SU-DHL-6 (cell line): ENCODE measurements at regions not wholly inside any gene's neighbourhood (a gene's known extent, or its start where the extent isn't known, plus 50 kb on each side); places are given as distances from the start of the nearest gene placed in this dataset.

Source experiments
- H2AFZ ChIP-seq: fragments of 200-600 bp; sonication (generic); 2 replicates; pipeline ENCODE4 v1.6.1; 2014; ENCODE audit warnings: low read depth, mild to moderate bottlenecking, moderate library complexity, mixed read lengths, antibody characterized with exemption, low read length; ENCODE audit not compliant: severe bottlenecking
- H3F3A ChIP-seq: fragments of 200-600 bp; shearing (Covaris generic); 2 replicates; pipeline ENCODE4 v1.6.0; 2016; ENCODE audit warnings: antibody characterized with exemption, mild to moderate bottlenecking; ENCODE audit not compliant: insufficient read depth
- H3K27ac ChIP-seq: fragments of 200-600 bp; sonication (generic); 2 replicates; pipeline ENCODE4 v1.5.1; 2016; ENCODE audit warnings: low read depth, mild to moderate bottlenecking, low read length, moderate library complexity, mixed read lengths
- H3K27me3 ChIP-seq: fragments of 200-600 bp; sonication (generic), shearing (Covaris generic); 2 replicates; pipeline ENCODE4 v1.6.0; 2014; ENCODE audit warnings: mild to moderate bottlenecking, low read length
- H3K36me3 ChIP-seq: fragments of 200-600 bp; sonication (generic); 2 replicates; pipeline ENCODE4 v1.6.1; 2014; ENCODE audit warnings: mild to moderate bottlenecking, low read length, mixed read lengths
- H3K4me2 ChIP-seq: fragments of 300-600, 200-600 bp; shearing (Covaris generic), sonication (generic); 2 replicates; pipeline ENCODE4 v1.6.0; 2014; ENCODE audit warnings: low read length, low read depth, mild to moderate bottlenecking; ENCODE audit not compliant: poor library complexity, severe bottlenecking
- H3K4me3 ChIP-seq: fragments of 200-600 bp; sonication (generic); 2 replicates; pipeline ENCODE4 v1.5.1; 2014; ENCODE audit warnings: antibody characterized with exemption, low read length, mild to moderate bottlenecking, mixed read lengths; ENCODE audit not compliant: insufficient read depth, poor library complexity, severe bottlenecking
- H3K79me2 ChIP-seq: fragments of 200-600 bp; sonication (generic); 2 replicates; pipeline ENCODE4 v1.6.1; 2014; ENCODE audit warnings: mild to moderate bottlenecking, low read length, moderate library complexity; ENCODE audit not compliant: insufficient read depth
- H3K9ac ChIP-seq: fragments of 200-600 bp; sonication (generic); 2 replicates; pipeline ENCODE4 v1.7.0; 2014; ENCODE audit warnings: mild to moderate bottlenecking, low read length
- H3K9me2 ChIP-seq: fragments of 200-600 bp; sonication (generic); replicated peaks from 2 replicates; pipeline ENCODE4 v1.6.1; 2014; ENCODE audit warnings: low read length; ENCODE audit not compliant: insufficient read depth
- H3K9me3 ChIP-seq: fragments of 200-600 bp; sonication (generic); 2 replicates; pipeline ENCODE4 v1.6.1; 2014; ENCODE audit warnings: low read length, mixed read lengths; ENCODE audit not compliant: insufficient read depth
- H4K20me1 ChIP-seq: fragments of 200-600 bp; sonication (generic); 2 replicates; pipeline ENCODE4 v1.6.1; 2014; ENCODE audit warnings: low read depth, mild to moderate bottlenecking, antibody characterized with exemption, low read length, moderate library complexity, mixed read lengths
- EZH2phosphoT487 ChIP-seq: fragments of 200-600 bp; sonication (generic), shearing (Covaris generic); conservative IDR thresholded peaks from 2 replicates; pipeline ENCODE4 v1.6.1; 2018; ENCODE audit warnings: mild to moderate bottlenecking, antibody characterized with exemption, low read length, moderate library complexity, mixed read lengths
- TF ChIP-seq, protein P1 (sequence below): fragments of 200-600 bp; sonication (generic); IDR thresholded peaks from one replicate; pipeline ENCODE4 v1.5.1; 2017; ENCODE audit warnings: antibody characterized with exemption, mild to moderate bottlenecking, low read length, moderate library complexity; ENCODE audit not compliant: insufficient read depth, poor library complexity, severe bottlenecking

DNA sequence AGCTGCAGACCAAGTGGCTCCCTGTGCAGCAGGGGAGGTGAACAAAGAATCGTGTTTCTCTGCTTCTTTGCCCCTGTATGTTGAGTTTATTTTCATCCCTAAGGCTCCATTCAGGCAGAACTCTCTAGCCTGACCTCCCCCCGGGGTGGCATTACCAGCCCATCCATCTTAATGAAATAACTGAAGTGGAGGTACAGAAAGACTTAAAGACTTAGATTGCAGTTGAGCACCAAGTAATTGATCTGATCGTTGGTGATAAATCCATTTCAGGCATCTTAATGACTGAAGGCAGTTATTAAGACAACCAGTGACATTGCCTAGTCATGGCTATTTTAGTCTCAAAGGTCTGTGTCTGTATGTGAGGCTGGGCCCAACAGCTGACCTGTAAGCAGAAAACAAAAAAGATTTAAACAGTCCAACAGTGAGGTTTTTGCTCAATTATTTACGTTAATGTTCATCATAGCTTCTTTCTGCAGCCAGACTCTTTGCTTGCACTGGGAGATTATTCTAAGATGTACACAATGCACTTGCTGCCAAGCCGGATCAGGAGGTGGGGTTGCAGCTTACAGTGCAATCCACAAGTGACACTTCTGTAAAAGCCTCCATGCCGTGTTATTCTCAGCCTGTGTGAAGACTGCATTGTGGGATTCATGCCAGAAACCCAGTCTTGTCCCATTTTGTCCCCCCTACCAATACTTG, 363.0 kb upstream of the DUSP10 start:
- H3K9me3 ChIP-seq = no peaks in the 10 kb centered on the region
- no peak overlapping the region for H3K27ac ChIP-seq

DNA sequence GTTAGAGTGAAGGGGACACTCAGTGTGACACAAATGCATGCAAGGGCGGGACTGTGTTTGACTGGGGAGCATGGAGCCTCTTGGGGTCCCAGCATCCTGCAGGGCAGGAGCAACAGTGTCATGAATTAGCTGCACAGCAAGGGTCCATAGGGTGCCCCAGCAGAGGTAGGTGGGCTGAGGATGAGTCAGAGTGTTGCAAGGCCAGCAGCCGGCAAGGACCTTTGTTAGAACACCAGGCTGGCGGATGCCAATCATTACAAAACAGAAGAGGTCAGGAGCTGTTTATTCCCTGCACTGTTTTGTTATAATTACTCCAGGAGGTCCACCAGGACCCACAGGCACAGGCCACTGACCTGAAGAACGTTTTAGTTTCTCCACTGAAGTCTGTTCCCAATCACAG, 362.2 kb upstream of the DUSP10 start:
- Histone ChIP-seq H3F3A (no peaks in the 10 kb centered on the region), H3K4me2 (no peak overlapping the region), H3K9ac (no peak overlapping the region), H3K9me3 (no peaks in the 10 kb centered on the region), H4K20me1 (no peaks in the 10 kb centered on the region), H3K79me2 (no peaks in the 10 kb centered on the region), H3K4me3 (no peak overlapping the region), H3K27me3 (no peaks in the 10 kb centered on the region), H2AFZ (no peak overlapping the region), H3K36me3 (no peaks in the 10 kb centered on the region), H3K9me2 (no peaks in the 10 kb centered on the region), H3K27ac (no peak overlapping the region)
- TF ChIP-seq, protein P1, sequence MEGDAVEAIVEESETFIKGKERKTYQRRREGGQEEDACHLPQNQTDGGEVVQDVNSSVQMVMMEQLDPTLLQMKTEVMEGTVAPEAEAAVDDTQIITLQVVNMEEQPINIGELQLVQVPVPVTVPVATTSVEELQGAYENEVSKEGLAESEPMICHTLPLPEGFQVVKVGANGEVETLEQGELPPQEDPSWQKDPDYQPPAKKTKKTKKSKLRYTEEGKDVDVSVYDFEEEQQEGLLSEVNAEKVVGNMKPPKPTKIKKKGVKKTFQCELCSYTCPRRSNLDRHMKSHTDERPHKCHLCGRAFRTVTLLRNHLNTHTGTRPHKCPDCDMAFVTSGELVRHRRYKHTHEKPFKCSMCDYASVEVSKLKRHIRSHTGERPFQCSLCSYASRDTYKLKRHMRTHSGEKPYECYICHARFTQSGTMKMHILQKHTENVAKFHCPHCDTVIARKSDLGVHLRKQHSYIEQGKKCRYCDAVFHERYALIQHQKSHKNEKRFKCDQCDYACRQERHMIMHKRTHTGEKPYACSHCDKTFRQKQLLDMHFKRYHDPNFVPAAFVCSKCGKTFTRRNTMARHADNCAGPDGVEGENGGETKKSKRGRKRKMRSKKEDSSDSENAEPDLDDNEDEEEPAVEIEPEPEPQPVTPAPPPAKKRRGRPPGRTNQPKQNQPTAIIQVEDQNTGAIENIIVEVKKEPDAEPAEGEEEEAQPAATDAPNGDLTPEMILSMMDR = no peak
- no peak for TF ChIP-seq EZH2phosphoT487

More for the DNA sequence above, 363.0 kb upstream of the DUSP10 start:
- Histone ChIP-seq H3K4me3 (no peak overlapping the region), H3K27me3 (no peaks in the 10 kb centered on the region), H3K4me2 (no peak overlapping the region), H3K36me3 (no peaks in the 10 kb centered on the region), H3K9me2 (no peaks in the 10 kb centered on the region), H2AFZ (no peak overlapping the region), H3F3A (no peaks in the 10 kb centered on the region), H3K9ac (no peak overlapping the region), H3K79me2 (no peaks in the 10 kb centered on the region), H4K20me1 (no peaks in the 10 kb centered on the region)
- TF ChIP-seq, protein P1 = no peak
- no peak for TF ChIP-seq EZH2phosphoT487

DNA sequence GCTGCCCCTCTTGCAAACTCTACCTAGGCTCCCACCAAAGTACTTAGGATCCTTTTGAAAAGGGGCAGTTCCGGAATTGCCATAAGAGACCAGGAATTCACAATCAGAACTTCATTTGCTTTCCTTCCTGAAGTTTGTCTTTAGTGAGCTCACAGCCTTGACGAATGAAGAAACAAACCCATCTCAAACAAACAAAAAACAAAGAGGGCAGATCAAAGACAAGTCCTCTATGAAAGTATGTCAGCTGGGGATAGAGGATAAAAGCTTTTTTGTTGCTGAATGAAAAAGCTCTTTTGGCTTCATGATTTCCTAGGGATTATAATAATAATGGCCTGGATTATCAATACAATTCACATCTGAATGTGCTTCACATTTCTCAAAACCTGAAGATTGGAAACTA, 357.9 kb upstream of the DUSP10 start:
- Histone ChIP-seq H3K9me3 (no peaks in the 10 kb centered on the region), H3K9ac (no peak overlapping the region), H3K27ac (no peak overlapping the region), H3F3A (no peaks in the 10 kb centered on the region), H3K4me2 (no peak overlapping the region), H3K9me2 (no peaks in the 10 kb centered on the region), H3K36me3 (no peaks in the 10 kb centered on the region), H3K27me3 (no peaks in the 10 kb centered on the region), H2AFZ (no peak overlapping the region), H3K4me3 (no peak overlapping the region), H3K79me2 (no peaks in the 10 kb centered on the region), H4K20me1 (no peaks in the 10 kb centered on the region)
- TF ChIP-seq, protein P1 = no peak
- no peak for TF ChIP-seq EZH2phosphoT487
